ENCODE measurements at regions not wholly inside any gene's neighbourhood (a gene's known extent, or its start where the extent isn't known, plus 50 kb on each side); places are given as distances from the start of the nearest gene placed in this dataset.
"Not testable (repeated sequence)": the region's sequence is repeated elsewhere in the genome, so short reads cannot be mapped to it uniquely, and the experiment has no call there.

DNA sequence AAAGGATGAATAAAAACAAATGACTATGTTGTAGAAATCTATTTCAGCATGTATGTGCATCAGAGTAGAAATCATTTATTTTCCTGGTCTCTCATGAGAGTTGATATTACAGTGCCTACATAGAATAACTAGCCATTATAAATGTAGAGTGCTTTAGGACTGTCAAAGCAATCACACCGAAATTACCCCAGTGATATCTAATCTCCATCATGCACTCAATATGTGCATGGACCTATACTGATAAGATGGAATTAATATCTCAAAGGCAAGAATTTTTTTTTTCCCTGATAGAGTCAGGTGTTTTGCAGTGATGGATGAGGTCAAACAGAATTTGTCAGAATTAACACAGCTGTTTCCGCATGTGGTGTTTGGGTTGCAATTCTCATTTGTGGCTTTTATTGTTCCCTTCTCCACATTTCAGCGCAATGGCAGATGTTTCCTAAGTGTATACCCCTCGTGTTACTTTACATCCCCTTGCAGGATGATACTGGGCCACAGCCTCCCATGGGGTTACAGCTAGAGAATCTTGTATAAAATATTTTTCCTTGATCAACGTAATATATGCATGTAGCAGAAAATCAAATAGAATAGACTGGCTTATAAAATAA lies 298.8 kb downstream of the RASEF start:
- Histone ChIP-seq H3K36me3 (no peaks in the 10 kb centered on the region), H3K9me3 (no peaks in the 10 kb centered on the region), H3K4me3 (no peak overlapping the region), H3K27me3 (no peaks in the 10 kb centered on the region)
- DNase-seq: no peak

GRCh38 chr9:82774707-82775231 lies 288.2 kb downstream of the RASEF start:
- not testable (repeated sequence) for H3K9me3 ChIP-seq, H3K4me3 ChIP-seq, DNase-seq, H3K27me3 ChIP-seq, H3K36me3 ChIP-seq

GRCh38 chr9:82776508-82776907 lies 286.4 kb downstream of the RASEF start:
- Histone ChIP-seq H3K36me3 (no peaks in the 10 kb centered on the region), H3K9me3 (no peaks in the 10 kb centered on the region), H3K27me3 (no peaks in the 10 kb centered on the region), H3K4me3 (no peak overlapping the region)
- no peak for DNase-seq

DNA sequence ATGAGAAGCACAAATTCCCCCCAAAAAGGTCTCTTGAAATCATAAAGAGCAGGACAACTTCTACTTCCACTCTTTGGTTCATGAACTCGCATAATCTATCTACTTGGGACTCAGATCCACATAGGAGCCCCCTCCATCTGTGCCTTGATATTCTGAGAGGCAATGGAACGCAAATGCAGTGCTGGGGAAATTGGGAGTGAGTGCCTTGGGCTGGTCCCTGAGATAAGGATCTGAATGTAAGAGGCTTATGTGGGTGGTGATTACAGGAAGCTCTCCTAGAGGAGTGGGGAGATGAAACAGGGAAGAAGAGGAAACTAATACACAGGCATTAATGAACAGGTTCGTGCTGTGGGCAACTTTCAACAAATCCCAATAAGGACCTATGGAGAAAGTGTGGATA lies 285.6 kb downstream of the RASEF start:
- no peak for DNase-seq
- Histone ChIP-seq H3K36me3 (no peaks in the 10 kb centered on the region), H3K4me3 (no peak overlapping the region), H3K9me3 (no peaks in the 10 kb centered on the region), H3K27me3 (no peaks in the 10 kb centered on the region)

DNA sequence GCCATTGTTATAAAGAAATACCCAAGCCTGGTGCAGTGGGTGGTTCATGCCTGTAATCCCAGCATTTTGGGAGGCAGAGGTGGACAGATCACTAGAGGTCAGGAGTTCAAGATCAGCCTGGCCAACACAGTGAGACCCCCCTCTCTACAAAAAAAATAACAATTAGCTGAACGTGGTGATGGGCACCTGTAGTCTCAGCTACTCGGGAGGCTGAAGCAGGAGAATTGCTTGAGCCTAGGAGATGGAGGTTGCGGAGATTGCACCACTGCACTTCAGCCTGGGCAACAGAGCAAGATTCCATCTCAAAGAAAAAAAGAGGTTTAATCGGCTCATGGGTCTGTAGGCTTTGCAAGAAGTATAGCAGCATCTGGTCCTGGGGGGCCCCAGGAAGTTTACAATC lies 284.0 kb downstream of the RASEF start:
- not testable (repeated sequence) for H3K27me3 ChIP-seq, DNase-seq, H3K36me3 ChIP-seq, H3K4me3 ChIP-seq, H3K9me3 ChIP-seq

- H3K36me3 ChIP-seq: no peaks in the 10 kb centered on the region
- DNase-seq: no peak
Measured at GRCh38 chr9:82780017-82780416, 282.9 kb downstream of the RASEF start.

GRCh38 chr9:82781921-82782392 lies 281.0 kb downstream of the RASEF start:
- H3K4me3 ChIP-seq: no peak overlapping the region
- H3K9me3 ChIP-seq: no peaks in the 10 kb centered on the region
- no peaks in the 10 kb centered on the region for H3K27me3 ChIP-seq
- H3K36me3 ChIP-seq: no peaks in the 10 kb centered on the region
- DNase-seq: no peak

More at GRCh38 chr9:82780017-82780416, 282.9 kb downstream of the RASEF start:
- no peaks in the 10 kb centered on the region for H3K27me3 ChIP-seq
- no peak overlapping the region for H3K4me3 ChIP-seq
- no peaks in the 10 kb centered on the region for H3K9me3 ChIP-seq

DNA sequence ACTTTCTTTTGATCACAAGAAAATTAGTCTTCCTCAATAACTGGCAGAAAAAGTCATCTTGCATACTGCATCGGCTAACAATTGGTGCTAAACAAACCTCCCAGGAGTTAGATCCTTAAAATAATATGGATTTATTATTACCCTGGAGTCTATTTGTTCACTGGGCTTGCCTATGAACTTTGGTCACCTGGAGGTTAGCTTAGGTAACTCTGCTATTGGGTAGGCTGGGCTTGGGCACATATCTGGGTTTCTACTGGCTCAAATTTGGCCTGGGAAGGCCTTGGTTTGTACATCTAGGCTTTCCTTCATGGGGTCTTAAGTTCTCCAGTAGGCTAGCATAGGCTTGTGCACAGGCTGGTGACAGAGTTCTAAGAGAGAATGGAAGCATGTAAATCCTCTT lies 279.9 kb downstream of the RASEF start:
- Histone ChIP-seq H3K9me3 (no peaks in the 10 kb centered on the region), H3K4me3 (no peak overlapping the region), H3K36me3 (no peaks in the 10 kb centered on the region), H3K27me3 (no peaks in the 10 kb centered on the region)
- no peak for DNase-seq

DNA sequence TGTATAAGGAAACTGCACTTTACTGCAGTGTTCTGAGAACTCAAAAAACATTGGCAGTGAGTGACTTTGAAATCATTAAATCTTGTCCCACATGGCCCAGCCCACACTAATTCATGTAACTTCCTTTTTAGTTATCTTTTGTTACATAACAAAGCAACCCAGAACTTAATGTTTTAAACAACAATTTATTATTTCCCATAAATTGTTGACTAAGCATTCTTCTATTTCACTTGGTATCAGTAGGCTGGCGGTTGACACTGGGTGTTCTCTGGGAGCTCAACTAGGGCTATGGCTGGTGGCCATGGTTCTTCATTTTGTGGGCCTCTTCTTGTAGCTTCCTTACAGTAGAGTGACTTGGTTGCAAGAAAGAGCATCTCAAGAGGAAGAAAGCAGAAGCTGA lies 278.4 kb downstream of the RASEF start:
- no peaks in the 10 kb centered on the region for H3K9me3 ChIP-seq
- DNase-seq: no peak
- no peaks in the 10 kb centered on the region for H3K27me3 ChIP-seq
- H3K4me3 ChIP-seq: no peak overlapping the region
- H3K36me3 ChIP-seq: no peaks in the 10 kb centered on the region

GRCh38 chr9:82789155-82789824 lies 273.7 kb downstream of the RASEF start:
- Histone ChIP-seq H3K9me3 (no peaks in the 10 kb centered on the region), H3K27me3 (no peaks in the 10 kb centered on the region), H3K4me3 (no peak overlapping the region), H3K36me3 (no peaks in the 10 kb centered on the region)
- DNase-seq: no peak

GRCh38 chr9:82790875-82791274 lies 272.1 kb downstream of the RASEF start:
- no peak overlapping the region for H3K4me3 ChIP-seq
- no peak for DNase-seq
- no peaks in the 10 kb centered on the region for H3K9me3 ChIP-seq
- no peaks in the 10 kb centered on the region for H3K27me3 ChIP-seq
- no peaks in the 10 kb centered on the region for H3K36me3 ChIP-seq

DNA sequence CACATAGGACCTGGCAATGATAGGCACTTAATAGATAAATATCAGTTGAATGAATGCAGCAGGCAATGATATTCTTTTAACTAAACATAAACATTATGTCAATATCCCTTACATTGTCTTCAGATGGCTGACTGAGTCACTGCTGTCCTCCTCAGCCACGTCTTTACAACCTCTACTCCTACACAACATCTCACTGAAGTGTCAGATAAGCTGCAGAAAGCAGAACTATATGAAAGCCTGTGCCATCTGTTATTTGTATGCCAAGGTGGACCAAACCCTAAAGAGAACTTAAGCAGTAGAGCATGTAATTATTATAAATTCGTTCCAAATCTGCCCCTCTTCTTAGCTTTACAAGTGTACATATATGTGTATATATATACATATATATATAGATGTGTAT lies 271.2 kb downstream of the RASEF start:
- no peak for DNase-seq
- Histone ChIP-seq H3K27me3 (no peaks in the 10 kb centered on the region), H3K9me3 (no peaks in the 10 kb centered on the region), H3K4me3 (no peak overlapping the region), H3K36me3 (no peaks in the 10 kb centered on the region)

DNA sequence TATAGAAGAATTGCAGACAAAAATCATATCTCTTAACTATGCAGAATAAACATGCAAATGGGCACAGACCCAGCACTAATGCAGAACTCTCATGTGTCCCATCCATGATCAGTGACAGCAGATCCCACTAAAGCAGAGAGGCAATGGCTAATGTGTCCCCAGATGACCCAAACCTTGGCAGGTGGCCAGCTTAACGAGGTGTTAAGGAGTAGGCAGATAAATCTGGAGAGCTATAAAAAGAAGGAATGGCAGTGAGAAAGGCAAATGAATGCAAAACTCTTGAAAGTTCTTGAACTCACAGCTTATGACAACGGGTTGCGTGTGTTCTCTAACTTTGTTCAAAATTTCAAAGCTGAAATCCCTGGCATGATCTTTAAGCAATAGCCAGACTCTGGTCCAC lies 265.4 kb downstream of the RASEF start:
- no peaks in the 10 kb centered on the region for H3K9me3 ChIP-seq
- H3K4me3 ChIP-seq: no peak overlapping the region
- DNase-seq: no peak

GRCh38 chr9:82799286-82799685 lies 263.7 kb downstream of the RASEF start:
- no peak for DNase-seq
- Histone ChIP-seq H3K27me3 (no peaks in the 10 kb centered on the region), H3K4me3 (no peak overlapping the region), H3K36me3 (no peaks in the 10 kb centered on the region), H3K9me3 (no peaks in the 10 kb centered on the region)

More for the DNA sequence above, 265.4 kb downstream of the RASEF start:
- Histone ChIP-seq H3K36me3 (no peaks in the 10 kb centered on the region), H3K27me3 (no peaks in the 10 kb centered on the region)

GRCh38 chr9:82805027-82805426 lies 257.9 kb downstream of the RASEF start:
- DNase-seq: no peak
- no peak overlapping the region for H3K4me3 ChIP-seq
- H3K36me3 ChIP-seq: no peaks in the 10 kb centered on the region
- no peaks in the 10 kb centered on the region for H3K9me3 ChIP-seq
- no peaks in the 10 kb centered on the region for H3K27me3 ChIP-seq

- Histone ChIP-seq H3K4me3 (no peak overlapping the region), H3K27me3 (no peaks in the 10 kb centered on the region), H3K9me3 (no peaks in the 10 kb centered on the region), H3K36me3 (no peaks in the 10 kb centered on the region)
- DNase-seq: no peak
Measured at GRCh38 chr9:82808478-82808877, 254.5 kb downstream of the RASEF start.

DNA sequence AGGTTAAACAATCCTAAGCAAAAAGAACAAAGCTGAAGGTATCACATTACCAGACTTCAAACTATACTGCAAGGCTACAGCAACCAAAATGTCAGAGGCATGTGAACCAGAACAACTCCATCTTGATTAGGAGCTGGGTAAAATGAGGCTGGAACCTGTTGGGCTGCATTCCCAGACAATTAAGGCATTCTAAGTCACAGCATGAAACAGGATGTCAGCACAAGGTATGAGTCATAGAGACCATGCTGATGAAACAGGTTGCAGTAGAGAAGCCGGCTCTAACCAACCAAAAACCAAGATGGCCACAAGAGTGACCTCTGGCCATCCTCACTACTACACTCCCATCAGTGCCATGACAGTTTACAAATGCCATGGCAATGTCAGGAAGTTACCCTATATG lies 252.0 kb downstream of the RASEF start:
- H3K9me3 ChIP-seq: no peaks in the 10 kb centered on the region

GRCh38 chr9:82819260-82819659 lies 243.7 kb downstream of the RASEF start:
- Histone ChIP-seq H3K36me3 (no peaks in the 10 kb centered on the region), H3K27me3 (no peaks in the 10 kb centered on the region), H3K9me3 (no peaks in the 10 kb centered on the region), H3K4me3 (no peak overlapping the region)
- DNase-seq: no peak

More for the DNA sequence above, 252.0 kb downstream of the RASEF start:
- Histone ChIP-seq H3K27me3 (no peaks in the 10 kb centered on the region), H3K36me3 (no peaks in the 10 kb centered on the region), H3K4me3 (no peak overlapping the region)
- no peak for DNase-seq
